HuH-7 (cell line): ENCODE measurements at regions not wholly inside any gene's neighbourhood (a gene's known extent, or its start where the extent isn't known, plus 50 kb on each side); places are given as distances from the start of the nearest gene placed in this dataset.

Experiments
- DNase-seq: peaks from one replicate; pipeline ENCODE4 v3.0.0; 2011; ENCODE audit warnings: low spot score

DNA sequence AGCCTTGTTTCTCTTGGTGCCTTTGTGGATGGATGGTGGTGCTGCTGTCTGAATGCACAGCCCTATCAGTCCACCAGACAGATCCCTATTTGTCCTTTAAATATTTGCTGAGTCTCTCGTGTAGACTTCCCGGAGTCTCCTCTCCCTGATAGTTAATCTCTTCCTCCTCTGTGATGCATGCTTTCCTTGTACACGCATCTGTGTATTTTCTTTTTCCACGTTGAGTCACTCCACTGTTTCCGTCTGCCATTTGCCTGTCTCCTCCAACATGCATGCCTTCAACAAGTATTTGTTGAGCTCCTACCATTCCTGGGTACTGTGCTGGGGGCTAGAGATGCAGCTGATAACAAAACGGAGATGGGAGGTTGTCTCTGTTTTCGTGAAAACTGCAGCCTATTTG lies 282.6 kb downstream of the HAPSTR1 start:
- DNase-seq: no peak

- no peak for DNase-seq
These were observed 287.4 kb downstream of the HAPSTR1 start for GRCh38 chr16:9378876-9379275.

DNA sequence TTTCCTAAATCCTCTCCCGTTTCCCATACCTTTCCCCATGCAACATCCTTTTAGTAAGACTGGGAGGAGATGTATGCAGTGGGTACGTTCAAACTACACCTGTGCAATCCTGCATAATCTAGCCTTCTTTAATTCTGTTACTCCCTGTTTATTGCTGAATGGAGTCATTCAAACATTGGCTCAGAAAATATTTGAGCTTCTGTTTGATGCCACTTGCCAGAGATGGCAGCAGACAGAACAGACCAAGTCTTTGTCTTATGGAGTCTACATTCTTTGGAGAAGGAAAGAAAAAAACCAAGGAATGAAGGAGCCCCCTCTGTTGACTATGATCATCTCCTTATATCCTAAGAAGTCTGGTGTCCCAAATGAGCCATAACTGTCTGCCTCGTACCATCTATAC lies 288.8 kb downstream of the HAPSTR1 start:
- DNase-seq: no peak

DNA sequence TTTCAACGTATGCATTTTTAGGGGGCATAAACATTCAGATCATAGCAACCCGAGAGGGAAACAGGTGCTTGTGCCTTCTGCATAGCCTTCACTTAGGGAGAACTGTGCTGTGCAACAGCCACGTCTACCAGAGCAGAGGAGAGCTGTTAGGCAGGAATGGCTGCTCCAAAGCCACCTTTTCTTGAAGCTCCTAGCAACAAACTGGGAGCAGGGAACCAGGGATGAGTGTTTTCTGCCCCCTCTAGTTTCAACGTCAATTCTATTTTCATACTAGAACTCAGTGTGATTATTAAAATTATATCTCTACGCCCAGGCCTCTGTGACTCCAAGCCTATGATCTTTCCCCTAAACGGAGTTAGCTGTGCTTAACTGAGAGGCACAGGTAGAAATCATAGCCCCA lies 290.0 kb downstream of the HAPSTR1 start:
- DNase-seq: no peak

DNA sequence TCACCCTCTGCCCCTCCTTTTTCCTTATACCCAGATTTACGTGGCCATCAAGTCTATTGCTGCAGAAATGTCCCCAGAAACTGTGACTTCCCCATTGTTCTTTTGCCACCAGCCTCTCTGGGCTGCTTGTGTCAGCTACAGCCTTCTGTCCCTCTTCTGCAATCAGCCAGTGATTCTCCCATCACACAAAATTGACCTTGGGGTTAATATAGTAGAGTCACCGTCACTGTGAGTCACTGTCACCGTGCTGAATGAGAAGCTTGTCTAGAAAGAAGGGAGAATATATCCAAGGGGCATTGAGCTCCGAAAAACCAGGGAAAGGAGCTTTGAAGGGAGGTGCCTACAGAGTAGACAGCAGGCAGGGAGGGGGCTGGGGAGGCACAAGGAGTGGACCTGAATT lies 290.5 kb downstream of the HAPSTR1 start:
- DNase-seq: no peak

DNA sequence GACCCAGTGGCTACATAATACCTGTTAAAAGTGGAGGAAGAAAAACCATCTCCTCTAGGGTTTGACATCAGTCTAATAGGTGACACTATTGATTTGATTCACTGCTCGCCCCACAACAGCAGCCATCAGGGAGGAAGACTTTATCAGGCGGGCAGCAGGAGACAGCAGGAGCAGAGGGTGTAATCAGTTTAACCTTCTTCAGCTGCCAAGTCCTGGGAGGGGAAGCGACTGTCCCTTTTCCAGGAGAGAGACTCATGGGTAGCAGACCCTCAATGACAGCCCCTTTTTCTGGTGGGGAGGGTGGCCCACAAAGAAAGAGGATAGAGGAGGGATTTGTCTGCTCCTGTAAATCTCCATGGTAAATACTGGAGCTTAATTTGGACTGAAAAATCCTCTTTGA lies 291.8 kb downstream of the HAPSTR1 start:
- DNase-seq: no peak

GRCh38 chr16:9384141-9384540 lies 292.7 kb downstream of the HAPSTR1 start:
- no peak for DNase-seq

DNA sequence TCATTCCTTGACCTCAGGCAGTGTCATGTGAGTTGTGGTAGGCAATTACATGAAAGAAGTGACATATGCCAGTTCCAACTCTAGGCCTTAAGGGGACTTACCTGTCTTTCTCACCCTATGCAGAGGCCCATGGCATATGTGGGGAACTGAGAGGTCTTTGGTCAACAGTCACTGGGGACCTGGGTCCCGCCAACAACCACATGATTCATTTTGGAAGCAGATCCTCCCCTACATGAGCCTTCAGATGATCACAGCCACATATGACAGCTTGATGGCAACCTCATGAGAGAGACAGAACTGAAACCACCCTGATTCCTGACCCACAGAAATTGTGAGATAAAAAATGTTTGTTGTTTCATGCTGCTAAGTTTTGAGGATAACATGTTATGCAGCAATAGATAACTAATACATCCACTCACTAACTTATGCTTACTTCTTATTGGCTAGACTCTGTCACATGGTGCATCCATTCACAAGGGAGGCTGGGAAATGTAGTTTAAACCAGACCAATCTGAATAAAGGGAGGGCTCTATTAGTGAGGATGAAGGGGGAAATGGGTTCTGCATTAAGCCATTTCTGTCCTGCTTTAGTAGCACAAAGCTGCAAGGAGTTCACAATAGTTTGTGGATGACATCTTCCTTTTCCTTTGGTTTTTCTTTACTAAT lies 298.2 kb downstream of the HAPSTR1 start:
- DNase-seq: no peak

DNA sequence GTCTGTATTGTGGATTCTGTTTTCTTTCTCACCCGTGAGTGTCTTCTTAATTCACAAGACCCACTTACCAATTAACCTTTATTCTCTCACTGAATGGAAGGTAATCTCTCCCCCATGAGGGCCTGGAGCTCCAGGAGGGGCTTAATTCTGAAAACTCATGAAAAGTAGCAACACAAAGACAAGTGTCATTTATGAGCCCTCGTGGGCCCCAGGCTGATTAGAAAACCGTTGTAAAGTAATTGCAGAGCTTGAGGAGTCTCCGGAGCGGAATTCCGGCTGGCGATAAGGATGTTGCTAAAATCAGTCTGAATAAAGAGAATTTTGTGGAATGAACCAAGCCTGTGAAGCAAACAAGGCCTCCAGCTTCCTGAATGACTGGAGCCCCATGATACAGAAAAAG lies 301.5 kb downstream of the HAPSTR1 start:
- DNase-seq: no peak

- no peak for DNase-seq
These were observed 302.1 kb downstream of the HAPSTR1 start for GRCh38 chr16:9393591-9393990.

- DNase-seq: peak; percentile 6
These were observed 304.5 kb downstream of the HAPSTR1 start for GRCh38 chr16:9395958-9396359.

DNA sequence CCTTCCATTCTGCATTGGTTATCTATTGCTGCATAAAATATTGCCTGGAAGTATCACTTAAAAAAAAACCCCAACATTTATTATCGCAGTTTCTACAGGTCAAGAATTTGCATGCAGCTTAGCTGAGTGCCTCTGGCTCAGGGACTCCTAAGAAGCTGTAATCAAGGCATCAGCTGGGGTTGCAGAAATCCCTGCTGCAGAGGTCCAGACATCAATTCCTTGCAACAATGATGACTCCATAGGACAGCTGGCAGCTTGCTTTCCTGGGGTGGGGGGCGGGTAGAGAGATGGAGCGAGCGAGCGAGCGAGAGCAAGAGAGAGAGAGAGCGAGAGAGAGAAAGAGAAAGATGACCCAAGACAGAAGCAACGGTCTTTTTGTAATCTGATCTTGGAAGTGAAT lies 308.1 kb downstream of the HAPSTR1 start:
- no peak for DNase-seq

GRCh38 chr16:9401173-9401572 lies 309.7 kb downstream of the HAPSTR1 start:
- DNase-seq: no peak

DNA sequence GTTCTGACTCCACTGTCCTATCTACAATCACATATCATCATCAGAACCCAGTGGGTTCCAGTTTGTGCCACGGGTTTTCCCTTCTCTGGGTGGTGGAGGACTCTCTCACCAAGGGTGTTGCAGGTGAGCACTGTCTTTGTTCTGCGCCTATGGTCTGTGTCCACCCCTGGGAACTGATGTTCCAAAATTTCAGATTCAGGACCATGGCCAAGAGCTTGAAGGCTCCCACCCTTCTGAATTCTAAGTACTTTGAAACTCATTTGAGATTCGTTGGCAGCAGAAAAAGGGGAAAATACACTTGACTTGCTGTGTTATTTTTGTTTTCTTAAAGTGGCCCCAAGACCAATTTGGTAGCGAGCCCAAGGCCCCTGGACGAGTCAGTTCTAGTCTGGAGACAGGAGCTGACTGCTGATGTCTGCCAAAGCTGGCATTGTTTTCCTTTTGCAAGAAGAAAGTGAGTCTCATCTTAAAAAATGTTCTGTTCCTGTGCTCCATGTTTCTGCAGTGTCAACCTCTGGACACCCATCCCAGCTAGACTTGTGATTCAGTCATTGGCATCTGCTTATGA lies 310.9 kb downstream of the HAPSTR1 start:
- DNase-seq: no peak

DNA sequence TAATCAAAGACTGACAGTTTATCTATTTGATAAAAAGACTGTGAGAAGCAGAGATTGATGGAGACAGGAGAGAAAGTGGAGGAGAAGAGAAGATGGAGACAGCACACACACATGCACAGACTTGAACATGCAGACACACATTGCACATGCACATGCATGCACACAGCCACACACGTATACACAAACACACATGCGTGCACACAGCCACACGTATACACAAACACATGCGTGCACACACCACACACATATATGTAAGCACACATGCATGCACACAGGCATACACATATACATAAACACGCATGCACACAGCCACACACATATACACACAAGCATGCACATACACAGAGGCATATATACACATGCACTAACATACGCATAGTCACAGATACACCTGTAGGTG lies 313.4 kb downstream of the HAPSTR1 start:
- DNase-seq: no peak

GRCh38 chr16:9406038-9406712 lies 314.7 kb downstream of the HAPSTR1 start:
- DNase-seq: no peak

GRCh38 chr16:9407206-9407758 lies 315.8 kb downstream of the HAPSTR1 start:
- DNase-seq: no peak

DNA sequence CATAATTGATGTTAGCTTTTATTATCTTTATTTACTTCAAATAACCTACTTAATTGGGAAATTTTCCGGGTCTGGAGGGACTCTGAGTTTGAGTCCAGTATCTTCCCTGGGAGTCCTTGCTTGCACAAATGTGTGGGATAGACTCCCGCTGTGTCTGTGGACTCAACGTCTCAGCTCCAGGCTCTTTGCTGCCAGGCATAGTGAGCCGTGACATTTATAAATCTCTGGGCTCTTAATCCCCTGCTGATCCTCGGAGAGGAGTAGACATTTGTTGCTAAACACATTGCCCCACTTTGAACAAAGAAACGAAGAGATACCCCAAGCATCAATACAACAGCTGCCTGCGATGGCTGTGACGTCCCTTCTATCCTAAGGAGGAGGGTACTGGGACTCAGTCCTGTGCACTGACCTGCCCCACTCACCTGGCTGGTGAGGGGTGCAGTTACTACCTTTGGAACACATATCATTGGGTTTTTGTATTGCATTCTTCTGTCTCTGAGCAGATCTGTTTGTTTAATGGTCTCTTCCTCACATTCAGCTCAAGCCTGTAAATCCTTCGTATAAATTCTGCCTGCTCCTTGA lies 316.9 kb downstream of the HAPSTR1 start:
- DNase-seq: no peak

- no peak for DNase-seq
These were observed 318.4 kb downstream of the HAPSTR1 start for GRCh38 chr16:9409560-9410493.

DNA sequence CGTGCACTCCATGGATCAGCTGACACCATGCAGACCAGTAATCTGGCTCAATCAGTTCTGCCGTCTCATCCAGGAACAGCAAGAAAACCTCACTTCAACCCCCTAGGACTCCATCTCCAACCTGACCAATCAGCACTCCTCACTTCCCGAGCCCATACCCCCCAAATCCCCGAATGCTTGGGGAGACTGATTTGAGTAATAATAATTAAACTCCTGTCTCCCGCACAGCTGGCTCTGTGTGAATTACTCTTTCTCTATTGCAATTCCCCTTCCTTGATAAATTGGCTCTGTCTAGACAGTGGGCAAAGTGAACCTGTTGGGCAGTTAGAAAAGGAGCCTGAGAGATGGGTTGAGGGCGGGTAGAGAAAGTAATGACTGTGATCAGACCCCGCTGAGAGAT lies 320.0 kb downstream of the HAPSTR1 start:
- no peak for DNase-seq

DNA sequence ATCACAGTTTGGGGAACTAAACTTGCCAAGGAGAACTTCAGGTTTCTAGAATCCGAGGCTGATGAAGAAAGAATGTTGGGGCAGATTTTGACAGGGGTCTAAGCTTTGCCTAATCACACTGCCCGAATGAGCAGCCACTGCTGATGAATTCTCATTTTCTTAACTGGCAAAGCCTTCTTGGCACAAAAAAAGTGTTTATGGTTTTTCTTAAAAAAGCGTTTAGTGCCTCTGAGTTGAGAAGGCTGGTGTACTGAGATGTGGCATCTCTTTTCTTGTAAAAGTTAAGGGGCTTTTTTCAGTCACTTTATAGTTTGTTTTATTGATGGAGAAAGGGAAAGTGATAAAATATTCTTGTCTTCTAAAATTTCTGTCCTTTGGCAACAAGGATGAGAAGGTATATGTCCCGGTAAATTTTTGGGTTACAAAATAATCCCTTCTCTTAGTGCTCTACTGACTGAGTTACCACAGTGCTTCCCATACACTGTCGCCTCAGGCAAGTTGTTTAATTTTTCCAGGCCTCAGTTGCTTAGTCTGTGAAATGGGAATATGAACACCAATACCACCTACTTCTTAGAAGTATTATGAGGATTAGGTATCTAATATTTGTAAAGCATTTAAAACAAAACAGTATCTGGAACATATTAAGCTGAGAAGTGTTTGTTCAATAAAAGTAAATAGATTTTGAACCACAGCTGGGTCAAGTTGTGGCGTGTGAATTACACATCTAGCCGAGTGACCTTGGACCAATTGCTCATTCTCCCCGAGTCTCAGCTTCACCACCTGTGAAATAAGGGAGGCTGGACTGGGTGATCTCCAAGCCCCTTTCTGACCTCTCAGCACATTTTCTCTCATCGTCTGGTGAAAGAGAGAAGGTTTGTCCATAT lies 320.8 kb downstream of the HAPSTR1 start:
- no peak for DNase-seq
